BE2C (cell line): ENCODE measurements at regions not wholly inside any gene's neighbourhood (a gene's known extent, or its start where the extent isn't known, plus 50 kb on each side); places are given as distances from the start of the nearest gene placed in this dataset.

Experiments
- DNase-seq: peaks from one replicate; pipeline ENCODE4 v3.0.0-alpha.2; 2020
- H3K27me3 ChIP-seq: fragments of 250-450 bp; sonication (Bioruptor Pico); 2 replicates; pipeline ENCODE4 v1.5.1; 2020; ENCODE audit warnings: mild to moderate bottlenecking
- H3K36me3 ChIP-seq: fragments of 250-450 bp; sonication (Bioruptor Pico); 2 replicates; pipeline ENCODE4 v1.5.1; 2020; ENCODE audit warnings: mild to moderate bottlenecking
- H3K4me1 ChIP-seq: fragments of 250-450 bp; sonication (Bioruptor Pico); 2 replicates; pipeline ENCODE4 v1.5.1; 2020
- H3K4me3 ChIP-seq: 2 replicates; pipeline ENCODE4 v1.5.1; 2011; ENCODE audit warnings: low read depth, low read length
- H3K9me3 ChIP-seq: fragments of 250-450 bp; sonication (Bioruptor Pico); 2 replicates; pipeline ENCODE4 v1.5.1; 2020
- TF ChIP-seq, protein P1 (sequence below): IDR thresholded peaks from 2 replicates; pipeline ENCODE4 v1.5.1; 2012; ENCODE audit warnings: mild to moderate bottlenecking, low read depth, low read length

DNA sequence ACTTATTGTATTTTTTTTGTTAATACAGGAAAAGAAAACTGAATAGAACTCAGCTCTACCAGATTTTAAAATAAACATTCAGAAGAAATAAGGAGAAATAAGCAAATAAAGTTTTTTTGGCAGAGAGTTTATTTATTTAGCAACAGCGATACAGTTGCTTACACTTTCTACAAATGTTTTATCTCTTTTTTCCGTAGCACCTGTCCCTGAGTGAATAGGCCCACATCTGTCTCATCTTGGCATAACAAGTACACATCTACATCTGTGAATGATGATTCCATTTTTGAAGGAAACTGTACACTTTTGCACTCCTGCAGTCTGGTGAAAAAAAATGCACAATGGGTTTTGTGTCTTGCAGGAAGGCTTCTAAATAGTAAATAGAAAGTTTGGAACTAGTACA lies 783.6 kb upstream of the ZEB2 start:
- Histone ChIP-seq H3K9me3 (no peaks in the 10 kb centered on the region), H3K4me1 (no peaks in the 10 kb centered on the region), H3K27me3 (no peaks in the 10 kb centered on the region), H3K4me3 (no peak overlapping the region), H3K36me3 (no peaks in the 10 kb centered on the region)
- TF ChIP-seq, protein P1, sequence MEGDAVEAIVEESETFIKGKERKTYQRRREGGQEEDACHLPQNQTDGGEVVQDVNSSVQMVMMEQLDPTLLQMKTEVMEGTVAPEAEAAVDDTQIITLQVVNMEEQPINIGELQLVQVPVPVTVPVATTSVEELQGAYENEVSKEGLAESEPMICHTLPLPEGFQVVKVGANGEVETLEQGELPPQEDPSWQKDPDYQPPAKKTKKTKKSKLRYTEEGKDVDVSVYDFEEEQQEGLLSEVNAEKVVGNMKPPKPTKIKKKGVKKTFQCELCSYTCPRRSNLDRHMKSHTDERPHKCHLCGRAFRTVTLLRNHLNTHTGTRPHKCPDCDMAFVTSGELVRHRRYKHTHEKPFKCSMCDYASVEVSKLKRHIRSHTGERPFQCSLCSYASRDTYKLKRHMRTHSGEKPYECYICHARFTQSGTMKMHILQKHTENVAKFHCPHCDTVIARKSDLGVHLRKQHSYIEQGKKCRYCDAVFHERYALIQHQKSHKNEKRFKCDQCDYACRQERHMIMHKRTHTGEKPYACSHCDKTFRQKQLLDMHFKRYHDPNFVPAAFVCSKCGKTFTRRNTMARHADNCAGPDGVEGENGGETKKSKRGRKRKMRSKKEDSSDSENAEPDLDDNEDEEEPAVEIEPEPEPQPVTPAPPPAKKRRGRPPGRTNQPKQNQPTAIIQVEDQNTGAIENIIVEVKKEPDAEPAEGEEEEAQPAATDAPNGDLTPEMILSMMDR: no peak
- DNase-seq: no peak

DNA sequence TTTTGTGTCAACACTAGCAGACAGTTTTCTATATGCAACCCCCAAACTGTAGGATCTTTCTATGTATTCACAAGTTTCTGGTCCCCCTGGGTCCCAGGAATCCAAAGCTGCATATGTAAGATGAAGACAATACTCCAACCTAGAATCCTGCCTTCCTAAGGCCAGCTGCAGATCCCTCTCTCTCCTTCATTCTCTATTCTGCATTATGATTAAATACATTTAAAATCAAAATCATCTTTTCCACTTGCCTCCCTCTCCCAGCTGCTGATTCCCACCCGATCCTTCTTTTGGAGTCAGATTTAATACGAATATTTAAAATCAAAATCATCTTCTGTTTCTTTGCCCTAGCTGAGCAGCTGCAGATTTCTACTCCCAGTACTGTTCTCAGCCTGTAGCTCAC lies 783.0 kb upstream of the ZEB2 start:
- H3K36me3 ChIP-seq: no peaks in the 10 kb centered on the region
- no peaks in the 10 kb centered on the region for H3K4me1 ChIP-seq
- H3K4me3 ChIP-seq: no peak overlapping the region
- H3K9me3 ChIP-seq: no peaks in the 10 kb centered on the region
- DNase-seq: no peak
- TF ChIP-seq, protein P1: no peak
- no peaks in the 10 kb centered on the region for H3K27me3 ChIP-seq

DNA sequence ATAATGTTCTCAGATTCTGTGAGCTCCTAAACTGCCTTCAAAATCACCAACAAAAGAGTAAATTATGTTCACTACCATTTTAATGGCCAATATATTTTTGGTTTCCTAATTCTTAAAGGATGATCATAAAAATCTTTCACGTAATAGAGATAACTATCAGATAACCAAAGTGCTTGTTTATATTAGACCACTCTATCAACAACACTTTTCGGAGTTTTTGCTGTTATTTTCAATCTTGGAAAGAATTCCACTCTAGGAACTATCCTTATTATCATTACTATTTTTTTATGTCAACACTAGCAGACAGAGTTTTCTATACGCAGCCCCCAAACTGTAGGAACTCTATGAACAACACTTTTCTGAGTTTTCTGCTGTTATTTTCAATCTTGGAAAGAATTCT lies 782.5 kb upstream of the ZEB2 start:
- Histone ChIP-seq H3K36me3 (no peaks in the 10 kb centered on the region), H3K27me3 (no peaks in the 10 kb centered on the region), H3K9me3 (no peaks in the 10 kb centered on the region), H3K4me3 (no peak overlapping the region), H3K4me1 (no peaks in the 10 kb centered on the region)
- no peak for DNase-seq
- TF ChIP-seq, protein P1: no peak

DNA sequence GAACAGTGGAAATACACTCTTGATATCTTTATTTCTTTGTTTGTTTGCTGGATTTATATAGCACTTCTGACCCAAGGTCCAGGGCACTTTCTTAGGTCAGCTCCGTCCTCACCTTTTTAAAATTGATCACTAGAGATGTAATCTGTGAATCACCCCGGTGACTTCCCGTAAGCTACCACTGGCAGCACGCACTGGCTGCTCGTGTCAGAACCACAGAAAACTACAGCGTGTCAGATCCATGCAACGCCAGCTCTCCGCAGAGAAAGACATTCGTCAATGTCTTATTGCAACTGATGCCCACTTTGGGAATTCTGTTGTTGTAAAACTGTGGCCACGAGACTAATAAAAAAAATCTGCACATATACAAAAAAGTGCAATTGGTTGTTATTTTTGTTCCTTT lies 779.4 kb upstream of the ZEB2 start:
- no peaks in the 10 kb centered on the region for H3K9me3 ChIP-seq

DNA sequence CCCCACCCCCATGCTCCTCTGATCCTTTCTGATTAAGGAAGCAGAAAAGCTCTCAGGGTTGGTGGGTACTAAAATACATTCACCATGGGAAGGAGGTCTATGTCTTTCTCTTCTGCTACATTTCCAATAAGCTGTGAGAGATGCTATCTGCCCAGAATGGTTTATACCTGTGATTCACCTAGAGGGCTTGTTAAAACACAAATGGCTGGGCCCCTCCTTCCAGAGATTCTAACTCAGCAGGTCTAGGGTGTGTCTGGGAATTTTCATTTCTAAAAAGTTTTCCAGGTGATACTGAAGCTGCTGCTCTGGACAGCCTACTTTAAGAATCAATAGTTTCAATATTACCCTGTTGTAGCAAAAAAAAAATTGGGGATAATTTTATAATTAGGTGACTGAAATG lies 772.2 kb upstream of the ZEB2 start:
- DNase-seq: no peak
- Histone ChIP-seq H3K9me3 (no peaks in the 10 kb centered on the region), H3K4me1 (no peaks in the 10 kb centered on the region), H3K27me3 (no peaks in the 10 kb centered on the region), H3K4me3 (no peak overlapping the region), H3K36me3 (no peaks in the 10 kb centered on the region)
- TF ChIP-seq, protein P1: no peak

More for the DNA sequence above, 779.4 kb upstream of the ZEB2 start:
- Histone ChIP-seq H3K4me3 (no peak overlapping the region), H3K4me1 (no peaks in the 10 kb centered on the region), H3K36me3 (no peaks in the 10 kb centered on the region), H3K27me3 (no peaks in the 10 kb centered on the region)
- DNase-seq: no peak
- TF ChIP-seq, protein P1: no peak

DNA sequence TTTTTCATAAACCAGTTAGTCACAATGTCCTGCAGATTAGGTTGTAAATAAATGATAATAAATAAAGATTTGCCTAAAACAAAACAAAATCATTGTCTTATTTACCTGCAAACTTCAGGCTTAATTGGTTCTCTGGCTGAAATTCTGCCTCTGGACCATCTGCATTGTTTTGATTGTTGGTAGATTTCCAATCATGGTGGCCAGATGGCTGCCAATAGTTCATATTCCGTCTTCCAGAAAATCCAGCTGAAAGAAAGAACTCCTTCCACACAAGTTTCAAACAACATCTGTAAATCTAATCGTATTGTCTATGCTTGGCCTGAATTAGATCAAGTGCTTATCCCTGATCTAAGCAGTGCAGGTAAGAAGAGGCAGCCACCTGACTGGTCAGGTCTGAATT lies 771.1 kb upstream of the ZEB2 start:
- DNase-seq: no peak

More for the DNA sequence above, 771.1 kb upstream of the ZEB2 start:
- Histone ChIP-seq H3K4me3 (no peak overlapping the region), H3K36me3 (no peaks in the 10 kb centered on the region), H3K27me3 (no peaks in the 10 kb centered on the region), H3K9me3 (no peaks in the 10 kb centered on the region), H3K4me1 (no peaks in the 10 kb centered on the region)
- TF ChIP-seq, protein P1: no peak
